GM19395 (cell line): ENCODE measurements at regions not wholly inside any gene's neighbourhood (a gene's known extent, or its start where the extent isn't known, plus 50 kb on each side); places are given as distances from the start of the nearest gene placed in this dataset.
"Not testable (repeated sequence)": the region's sequence is repeated elsewhere in the genome, so short reads cannot be mapped to it uniquely, and the experiment has no call there.

Experiments used
- ATAC-seq: cut with Tn5 transposase; IDR thresholded peaks from one replicate; pipeline ENCODE4 v1.9.1; 2021; ENCODE audit warnings: mild to moderate bottlenecking, moderate library complexity; ENCODE audit not compliant: unreplicated experiment

GRCh38 chr3:80384811-80385210 lies 617.0 kb upstream of the ROBO1 start:
- no peak for ATAC-seq

GRCh38 chr3:80374423-80374822 lies 606.6 kb upstream of the ROBO1 start:
- ATAC-seq = no peak

- no peak for ATAC-seq
Observed at GRCh38 chr3:80368616-80369015, 600.8 kb upstream of the ROBO1 start.

GRCh38 chr3:80366808-80367548 lies 599.2 kb upstream of the ROBO1 start:
- no peak for ATAC-seq

DNA sequence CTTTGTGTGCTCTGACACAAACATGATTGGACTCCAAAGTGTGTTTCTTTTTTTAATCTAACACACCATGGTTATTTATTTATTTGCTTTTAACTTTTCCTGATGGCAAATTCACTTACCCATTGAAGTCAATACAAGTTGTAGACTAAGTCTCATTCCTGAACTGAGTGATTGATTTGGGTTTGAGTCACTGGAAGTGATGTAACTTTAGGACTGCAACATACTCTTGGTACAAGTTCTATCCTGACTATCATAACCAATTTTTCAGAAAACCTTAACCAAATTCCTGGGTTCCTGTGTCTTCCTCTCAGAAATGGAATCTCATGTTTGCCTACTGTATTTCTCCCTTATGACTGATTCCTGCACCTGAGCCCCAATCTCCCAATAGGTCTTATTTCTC lies 590.0 kb upstream of the ROBO1 start:
- no peak for ATAC-seq

GRCh38 chr3:80355144-80355543 lies 587.3 kb upstream of the ROBO1 start:
- ATAC-seq = no peak

- no peak for ATAC-seq
Observed at GRCh38 chr3:80351201-80351600, 583.4 kb upstream of the ROBO1 start.

DNA sequence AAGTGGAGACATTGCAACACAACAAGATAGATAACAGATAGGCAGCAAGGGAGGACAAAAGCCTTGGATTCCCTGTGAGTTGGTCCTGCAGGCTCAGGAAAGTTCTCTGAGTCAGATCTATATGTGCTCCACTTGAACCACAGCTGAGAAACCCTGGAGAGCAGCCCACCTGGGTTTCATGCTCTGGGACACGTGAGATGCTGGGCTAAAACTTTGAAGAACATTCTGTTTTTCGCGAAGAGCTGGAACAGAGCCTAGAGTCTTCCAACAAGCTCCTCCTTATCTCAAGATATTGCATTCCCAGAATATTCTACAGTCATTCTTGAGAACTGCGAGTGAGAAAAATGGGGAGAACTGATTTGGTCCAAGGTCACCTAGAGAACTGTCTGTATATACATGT lies 583.0 kb upstream of the ROBO1 start:
- no peak for ATAC-seq

- no peak for ATAC-seq
Observed at GRCh38 chr3:80338366-80338765, 570.6 kb upstream of the ROBO1 start.

DNA sequence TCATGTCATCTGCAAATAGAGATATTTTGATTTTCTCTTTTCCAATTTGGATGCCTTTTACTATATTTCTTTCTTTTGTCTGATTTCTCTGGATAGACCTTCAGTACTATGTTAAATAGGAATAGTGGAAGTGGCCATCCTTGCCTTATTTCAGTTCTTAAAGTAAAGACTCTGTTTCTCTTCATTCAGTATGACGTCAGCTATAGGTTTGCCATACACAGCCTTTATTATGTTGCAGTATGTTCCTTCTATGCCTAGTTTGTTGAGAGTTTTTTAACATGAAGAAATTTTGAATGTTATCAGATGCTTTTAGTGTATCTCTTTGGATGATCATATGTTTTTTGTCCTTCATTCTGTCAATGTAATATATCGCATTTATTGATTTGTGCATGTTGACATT lies 566.7 kb upstream of the ROBO1 start:
- ATAC-seq = no peak

DNA sequence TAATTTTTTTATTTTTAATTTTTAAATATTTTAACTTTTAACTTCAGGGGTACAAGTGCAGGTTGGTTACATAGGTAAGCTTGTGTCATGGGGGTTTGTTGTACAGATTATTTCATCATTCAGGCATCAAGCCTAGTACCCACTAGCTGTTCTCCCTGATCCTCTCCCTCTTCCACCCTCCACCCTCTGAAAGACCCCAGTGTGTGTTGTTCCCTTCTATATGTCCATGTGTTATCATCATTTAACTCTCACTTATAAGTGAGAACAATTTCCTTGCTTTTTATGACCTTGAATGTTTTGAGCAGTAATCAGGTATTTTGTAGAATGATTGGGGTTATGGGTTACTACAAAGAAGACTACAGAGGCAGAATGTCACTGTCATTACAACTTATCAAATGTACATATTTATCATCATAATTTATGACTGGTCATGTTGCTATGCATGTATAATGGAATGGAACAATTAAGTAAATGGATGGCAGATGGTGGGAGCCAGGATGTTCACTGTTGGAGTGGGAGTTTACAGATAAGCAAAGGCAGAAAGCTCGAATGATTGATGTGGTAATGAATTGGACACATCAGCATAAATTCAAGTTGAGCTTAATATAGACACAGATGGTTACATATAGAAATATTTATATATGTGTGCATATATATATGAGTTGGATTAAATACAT lies 563.8 kb upstream of the ROBO1 start:
- no peak for ATAC-seq

- not testable (repeated sequence) for ATAC-seq
Observed at GRCh38 chr3:80314541-80314940, 546.7 kb upstream of the ROBO1 start.

DNA sequence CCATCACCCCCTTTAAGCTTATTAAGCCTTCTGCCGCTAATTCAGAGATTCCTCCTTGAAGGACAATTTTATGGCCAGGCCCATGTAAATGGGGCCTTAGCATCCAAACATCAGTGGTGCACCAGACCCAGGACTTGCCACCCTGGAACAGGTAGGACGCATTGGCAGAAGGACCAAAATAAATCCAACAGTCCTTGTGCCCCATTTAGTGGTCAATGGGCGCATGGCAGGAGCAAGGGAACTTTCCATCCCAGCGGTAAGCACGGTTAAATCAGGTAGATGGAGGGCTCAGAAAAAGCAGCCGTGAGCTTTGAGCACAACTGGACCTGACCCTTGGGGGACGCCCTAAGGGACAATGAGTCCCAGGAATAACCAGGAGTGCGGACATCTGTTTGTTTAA lies 540.8 kb upstream of the ROBO1 start:
- no peak for ATAC-seq

DNA sequence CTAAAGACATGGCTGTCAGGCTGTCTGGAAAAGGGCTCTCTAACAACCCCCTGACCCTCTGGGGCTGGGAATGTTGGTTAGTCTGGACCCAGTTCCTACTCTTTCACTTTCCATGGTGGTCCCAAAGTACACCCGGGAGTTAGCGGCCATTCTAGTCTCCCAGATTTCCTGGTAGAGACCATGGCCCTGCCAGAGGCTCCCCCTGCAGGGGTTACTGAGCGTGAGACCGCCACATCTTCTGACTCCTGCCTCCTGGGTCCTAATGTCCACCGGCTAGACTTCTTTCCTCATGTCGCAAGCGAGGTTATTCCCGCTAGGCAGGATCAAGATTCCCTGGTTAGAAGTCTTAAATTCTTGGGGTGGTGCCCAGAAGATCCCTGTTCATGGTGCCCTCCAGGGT lies 540.0 kb upstream of the ROBO1 start:
- ATAC-seq = no peak

DNA sequence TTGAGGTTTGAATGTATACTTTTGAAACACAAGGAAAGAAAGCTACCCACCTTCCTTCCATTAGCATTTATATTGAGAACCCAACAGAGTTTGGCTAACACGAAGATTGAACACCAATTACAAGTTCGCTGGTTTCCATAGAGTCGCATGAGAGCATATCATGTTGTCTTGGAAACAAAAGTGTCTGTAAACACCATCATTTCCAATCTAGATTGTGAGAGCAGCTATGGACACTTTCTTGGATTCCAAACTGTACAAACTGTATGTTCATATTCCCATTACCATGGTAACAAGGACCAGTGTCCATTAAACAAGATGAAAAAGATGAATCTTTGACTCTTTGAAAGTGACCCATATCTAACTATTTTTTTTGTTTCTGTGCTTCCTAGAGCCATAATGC lies 529.9 kb upstream of the ROBO1 start:
- ATAC-seq = no peak

- no peak for ATAC-seq
Observed at GRCh38 chr3:80285388-80285787, 517.6 kb upstream of the ROBO1 start.

- no peak for ATAC-seq
Observed at GRCh38 chr3:80283783-80284182, 516.0 kb upstream of the ROBO1 start.

DNA sequence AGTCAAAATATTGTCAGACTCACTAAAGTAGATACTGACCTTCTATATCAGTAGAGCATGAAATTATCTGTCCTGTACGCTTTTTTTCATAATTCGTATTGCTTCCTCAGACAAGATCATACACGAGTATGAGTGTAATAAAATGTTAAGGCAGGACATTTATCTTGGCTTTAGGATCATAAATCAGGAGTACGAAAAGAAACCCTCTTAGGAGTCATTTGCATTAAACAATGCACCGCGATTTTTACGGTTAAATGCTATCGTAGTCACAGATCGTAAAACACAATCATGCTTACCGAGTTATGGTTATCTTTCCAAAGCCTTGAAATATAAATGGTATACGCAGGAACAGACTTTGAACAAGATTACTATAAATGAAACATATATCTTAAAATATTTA lies 510.3 kb upstream of the ROBO1 start:
- ATAC-seq = no peak

DNA sequence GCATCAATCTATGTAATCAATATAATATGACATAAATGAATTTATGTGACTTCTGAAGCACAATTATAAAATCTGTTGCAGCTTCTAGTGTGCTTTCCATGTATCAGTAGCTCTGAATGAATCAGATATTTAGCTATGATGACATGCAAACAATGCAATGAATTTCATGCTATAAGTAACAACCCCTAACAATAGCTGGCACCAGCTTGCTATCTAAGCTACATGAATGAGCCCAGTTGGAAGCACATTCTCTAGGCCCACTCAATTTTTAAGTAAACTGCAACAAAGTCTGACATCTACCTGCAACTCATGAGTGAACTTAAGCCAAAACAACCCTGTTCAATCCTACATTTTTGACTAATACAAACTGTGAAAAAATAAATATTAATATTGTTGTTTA lies 507.3 kb upstream of the ROBO1 start:
- ATAC-seq = no peak

- no peak for ATAC-seq
Observed at GRCh38 chr3:80263260-80263659, 495.5 kb upstream of the ROBO1 start.

DNA sequence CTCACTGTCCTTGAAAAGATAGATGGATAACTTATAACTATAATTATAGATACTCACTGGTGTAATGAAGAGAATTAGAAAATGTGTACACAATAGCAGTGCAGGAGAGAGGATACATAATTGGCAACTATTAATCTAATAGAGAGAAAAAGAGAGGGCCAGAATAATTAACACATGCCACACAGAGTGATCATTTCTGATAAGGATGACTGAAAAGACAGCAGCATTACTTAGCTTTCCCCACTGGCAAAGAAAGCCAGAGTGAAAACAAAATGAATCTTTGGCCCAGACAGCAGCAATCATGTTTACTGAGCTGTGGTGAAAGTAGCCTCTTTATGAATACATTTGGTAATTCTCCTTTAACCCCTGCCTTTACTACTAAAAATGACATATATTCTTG lies 493.3 kb upstream of the ROBO1 start:
- ATAC-seq = no peak

GRCh38 chr3:80259736-80260135 lies 491.9 kb upstream of the ROBO1 start:
- ATAC-seq = no peak

- ATAC-seq = no peak
Observed at GRCh38 chr3:80252113-80252512, 484.3 kb upstream of the ROBO1 start.
